ENCODE measurements at regions not wholly inside any gene's neighbourhood (a gene's known extent, or its start where the extent isn't known, plus 50 kb on each side); places are given as distances from the start of the nearest gene placed in this dataset.
"Not testable (repeated sequence)": the region's sequence is repeated elsewhere in the genome, so short reads cannot be mapped to it uniquely, and the experiment has no call there.

DNA sequence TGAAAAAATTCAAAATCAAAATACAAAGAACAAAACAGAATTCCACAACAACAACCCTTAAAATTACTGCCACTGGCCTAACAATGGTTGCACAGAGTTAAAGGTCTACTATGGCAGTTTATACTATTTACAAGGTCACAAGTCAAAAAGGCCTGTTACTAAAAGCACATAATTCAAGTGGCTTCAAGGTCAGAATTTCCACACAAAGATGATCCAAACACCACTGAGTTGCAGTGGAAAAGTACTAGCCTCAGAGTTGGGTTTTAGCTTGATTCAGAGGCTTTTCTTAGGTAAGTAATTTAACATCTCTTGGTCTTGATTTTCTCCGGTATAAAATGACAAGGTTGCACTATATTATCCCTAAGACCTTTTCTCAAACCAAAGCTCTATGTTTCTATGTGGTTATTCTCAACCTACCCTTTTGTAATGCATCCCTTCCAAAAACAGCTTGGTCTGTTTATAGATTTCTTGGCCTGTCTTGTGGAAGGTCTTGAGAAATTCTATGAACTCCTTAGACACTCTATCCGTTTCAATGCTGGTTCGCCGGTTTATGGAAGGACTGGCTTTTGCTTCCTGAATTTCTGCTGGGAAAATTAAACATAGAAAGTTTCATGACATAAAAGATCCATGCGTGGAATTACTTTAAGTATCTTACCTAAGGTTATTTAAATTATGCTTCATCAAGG lies 69.5 kb downstream of the MDH2 start:
- not testable (repeated sequence) for H3K36me3 ChIP-seq (ENCODE audit: control insufficient read depth in 3 of 3, insufficient read depth in 3 of 3, low read length in 3 of 3); H3K27ac ChIP-seq (ENCODE audit: low read depth, low read length); H3K4me1 ChIP-seq (ENCODE audit: control insufficient read depth in 3 of 3, insufficient read depth in 3 of 3, low read length in 3 of 3); H3K9ac ChIP-seq (ENCODE audit: low read depth in 1 of 3, low read length in 3 of 3); H3K9me3 ChIP-seq (ENCODE audit: control insufficient read depth in 3 of 3, low read length in 3 of 3); H3K27me3 ChIP-seq (ENCODE audit: control insufficient read depth in 3 of 3, insufficient read depth in 3 of 3, low read length in 3 of 3); H3K4me3 ChIP-seq (ENCODE audit: low read length in 3 of 3)

DNA sequence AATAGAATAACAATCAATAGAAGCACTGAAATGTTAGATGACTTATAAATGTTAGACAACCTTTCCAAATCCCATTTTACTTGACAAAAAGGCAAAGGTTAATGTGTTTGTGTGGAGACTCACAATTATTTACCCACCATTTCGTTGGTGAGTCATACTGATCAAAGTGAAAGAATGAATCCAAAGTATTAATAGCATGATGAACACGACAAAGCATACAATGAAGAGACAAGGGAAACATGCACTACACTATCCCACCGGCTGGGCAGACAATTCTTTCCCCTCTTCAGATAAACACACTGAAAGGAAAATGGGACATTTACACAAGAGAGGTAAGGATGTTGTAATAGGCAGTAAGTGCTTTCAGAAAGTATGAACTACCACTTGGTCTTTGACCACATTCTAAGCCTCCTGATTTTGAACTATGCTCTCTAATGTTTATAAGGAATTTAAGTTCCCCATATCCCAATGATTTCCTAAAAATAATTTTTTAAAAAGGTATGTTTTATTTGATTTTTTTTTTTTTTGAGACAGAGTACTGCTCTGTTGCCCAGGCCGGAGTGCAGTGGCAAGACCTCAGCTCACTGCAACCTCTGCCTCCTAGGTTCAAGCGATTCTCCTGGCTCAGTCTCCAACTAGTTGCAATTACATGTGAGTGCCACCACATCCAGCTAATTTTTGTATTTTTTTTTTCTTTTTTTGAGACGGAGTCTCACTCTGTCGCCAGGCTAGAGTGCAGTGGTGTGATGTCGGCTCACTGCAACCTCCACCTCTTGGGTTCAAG lies 70.5 kb downstream of the MDH2 start:
- H3K4me1 ChIP-seq (ENCODE audit: control insufficient read depth in 3 of 3, insufficient read depth in 3 of 3, low read length in 3 of 3); H3K9me3 ChIP-seq (ENCODE audit: control insufficient read depth in 3 of 3, low read length in 3 of 3); H3K4me3 ChIP-seq (ENCODE audit: low read length in 3 of 3); H3K27me3 ChIP-seq (ENCODE audit: control insufficient read depth in 3 of 3, insufficient read depth in 3 of 3, low read length in 3 of 3); H3K36me3 ChIP-seq (ENCODE audit: control insufficient read depth in 3 of 3, insufficient read depth in 3 of 3, low read length in 3 of 3); H3K27ac ChIP-seq (ENCODE audit: low read depth, low read length); H3K9ac ChIP-seq (ENCODE audit: low read depth in 1 of 3, low read length in 3 of 3): not testable (repeated sequence)

DNA sequence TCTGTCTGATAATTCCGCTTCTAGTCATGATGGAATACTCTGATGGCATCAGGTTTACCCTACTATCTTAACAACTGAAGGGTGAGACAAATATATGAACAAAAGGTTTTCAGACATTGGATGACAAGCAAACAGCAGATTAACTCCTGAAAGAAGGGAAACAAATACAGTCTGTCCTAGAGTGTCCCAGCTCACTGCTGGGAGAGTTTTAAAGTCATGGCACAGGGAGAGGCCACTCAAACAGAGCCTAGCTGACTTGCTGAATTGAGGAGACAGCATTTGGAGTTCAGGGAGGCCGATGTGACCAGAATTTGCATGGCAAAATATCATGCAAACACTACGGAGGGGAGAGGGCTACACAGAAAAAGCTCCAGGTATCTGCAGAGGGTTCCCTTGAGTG lies 73.1 kb downstream of the MDH2 start:
- H3K4me3 ChIP-seq (ENCODE audit: low read length in 3 of 3), result no peak overlapping the region
- no peaks in the 10 kb centered on the region for H3K27me3 ChIP-seq (ENCODE audit: control insufficient read depth in 3 of 3, insufficient read depth in 3 of 3, low read length in 3 of 3)
- H3K9ac ChIP-seq (ENCODE audit: low read depth in 1 of 3, low read length in 3 of 3), result no peak overlapping the region
- H3K36me3 ChIP-seq (ENCODE audit: control insufficient read depth in 3 of 3, insufficient read depth in 3 of 3, low read length in 3 of 3), result no peaks in the 10 kb centered on the region
- no peaks in the 10 kb centered on the region for H3K9me3 ChIP-seq (ENCODE audit: control insufficient read depth in 3 of 3, low read length in 3 of 3)
- no peaks in the 10 kb centered on the region for H3K4me1 ChIP-seq (ENCODE audit: control insufficient read depth in 3 of 3, insufficient read depth in 3 of 3, low read length in 3 of 3)
- H3K27ac ChIP-seq (ENCODE audit: low read depth, low read length), result no peak overlapping the region

- Histone ChIP-seq H3K9ac (ENCODE audit: low read depth in 1 of 3, low read length in 3 of 3) (no peak overlapping the region), H3K4me3 (ENCODE audit: low read length in 3 of 3) (no peak overlapping the region), H3K36me3 (ENCODE audit: control insufficient read depth in 3 of 3, insufficient read depth in 3 of 3, low read length in 3 of 3) (no peaks in the 10 kb centered on the region), H3K9me3 (ENCODE audit: control insufficient read depth in 3 of 3, low read length in 3 of 3) (no peaks in the 10 kb centered on the region), H3K27ac (ENCODE audit: low read depth, low read length) (no peak overlapping the region), H3K4me1 (ENCODE audit: control insufficient read depth in 3 of 3, insufficient read depth in 3 of 3, low read length in 3 of 3) (no peaks in the 10 kb centered on the region), H3K27me3 (ENCODE audit: control insufficient read depth in 3 of 3, insufficient read depth in 3 of 3, low read length in 3 of 3) (no peaks in the 10 kb centered on the region)
Observed at GRCh38 chr7:76122516-76123239, 74.8 kb downstream of the MDH2 start.

- Histone ChIP-seq H3K9me3 (ENCODE audit: control insufficient read depth in 3 of 3, low read length in 3 of 3) (no peaks in the 10 kb centered on the region), H3K4me3 (ENCODE audit: low read length in 3 of 3) (no peak overlapping the region), H3K27me3 (ENCODE audit: control insufficient read depth in 3 of 3, insufficient read depth in 3 of 3, low read length in 3 of 3) (no peaks in the 10 kb centered on the region), H3K36me3 (ENCODE audit: control insufficient read depth in 3 of 3, insufficient read depth in 3 of 3, low read length in 3 of 3) (no peaks in the 10 kb centered on the region), H3K4me1 (ENCODE audit: control insufficient read depth in 3 of 3, insufficient read depth in 3 of 3, low read length in 3 of 3) (no peaks in the 10 kb centered on the region), H3K27ac (ENCODE audit: low read depth, low read length) (no peak overlapping the region), H3K9ac (ENCODE audit: low read depth in 1 of 3, low read length in 3 of 3) (no peak overlapping the region)
Observed at GRCh38 chr7:76123316-76123715, 75.4 kb downstream of the MDH2 start.

GRCh38 chr7:76125560-76125959 lies 76.1 kb upstream of the SRRM3 start:
- Histone ChIP-seq H3K27me3 (ENCODE audit: control insufficient read depth in 3 of 3, insufficient read depth in 3 of 3, low read length in 3 of 3) (no peaks in the 10 kb centered on the region), H3K4me1 (ENCODE audit: control insufficient read depth in 3 of 3, insufficient read depth in 3 of 3, low read length in 3 of 3) (no peaks in the 10 kb centered on the region), H3K4me3 (ENCODE audit: low read length in 3 of 3) (no peak overlapping the region), H3K27ac (ENCODE audit: low read depth, low read length) (no peak overlapping the region), H3K9me3 (ENCODE audit: control insufficient read depth in 3 of 3, low read length in 3 of 3) (no peaks in the 10 kb centered on the region), H3K9ac (ENCODE audit: low read depth in 1 of 3, low read length in 3 of 3) (no peak overlapping the region), H3K36me3 (ENCODE audit: control insufficient read depth in 3 of 3, insufficient read depth in 3 of 3, low read length in 3 of 3) (no peaks in the 10 kb centered on the region)

GRCh38 chr7:76126632-76127031 lies 75.1 kb upstream of the SRRM3 start:
- Histone ChIP-seq H3K36me3 (ENCODE audit: control insufficient read depth in 3 of 3, insufficient read depth in 3 of 3, low read length in 3 of 3) (no peaks in the 10 kb centered on the region), H3K4me3 (ENCODE audit: low read length in 3 of 3) (no peak overlapping the region), H3K9me3 (ENCODE audit: control insufficient read depth in 3 of 3, low read length in 3 of 3) (no peaks in the 10 kb centered on the region), H3K27ac (ENCODE audit: low read depth, low read length) (no peak overlapping the region), H3K4me1 (ENCODE audit: control insufficient read depth in 3 of 3, insufficient read depth in 3 of 3, low read length in 3 of 3) (no peaks in the 10 kb centered on the region), H3K9ac (ENCODE audit: low read depth in 1 of 3, low read length in 3 of 3) (no peak overlapping the region), H3K27me3 (ENCODE audit: control insufficient read depth in 3 of 3, insufficient read depth in 3 of 3, low read length in 3 of 3) (no peaks in the 10 kb centered on the region)

DNA sequence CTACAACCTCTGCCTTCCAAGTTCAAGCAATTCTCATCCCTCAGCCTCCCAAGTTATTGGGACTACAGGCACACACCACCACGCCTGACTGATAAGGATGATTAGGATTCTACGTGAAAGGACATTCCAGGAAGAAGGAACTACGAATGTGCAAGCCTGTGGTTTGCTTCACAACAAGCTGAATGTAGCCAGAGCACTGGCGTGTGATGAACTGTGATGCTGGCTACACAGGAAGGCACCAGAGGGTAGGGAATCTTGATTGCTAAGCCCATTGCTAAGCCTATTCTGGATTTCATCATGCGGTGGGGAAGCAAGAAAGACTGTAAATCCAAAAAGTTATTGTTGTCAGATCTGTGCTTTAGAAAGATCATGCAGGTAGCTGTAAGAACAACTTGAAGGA lies 72.3 kb upstream of the SRRM3 start:
- Histone ChIP-seq H3K4me3 (ENCODE audit: low read length in 3 of 3) (no peak overlapping the region), H3K27me3 (ENCODE audit: control insufficient read depth in 3 of 3, insufficient read depth in 3 of 3, low read length in 3 of 3) (peaks cover 0 to 3% (median 3%) of the 10 kb centered on the region in 3 donors), H3K9me3 (ENCODE audit: control insufficient read depth in 3 of 3, low read length in 3 of 3) (no peaks in the 10 kb centered on the region), H3K27ac (ENCODE audit: low read depth, low read length) (no peak overlapping the region), H3K36me3 (ENCODE audit: control insufficient read depth in 3 of 3, insufficient read depth in 3 of 3, low read length in 3 of 3) (no peaks in the 10 kb centered on the region), H3K9ac (ENCODE audit: low read depth in 1 of 3, low read length in 3 of 3) (no peak overlapping the region), H3K4me1 (ENCODE audit: control insufficient read depth in 3 of 3, insufficient read depth in 3 of 3, low read length in 3 of 3) (no peaks in the 10 kb centered on the region)

DNA sequence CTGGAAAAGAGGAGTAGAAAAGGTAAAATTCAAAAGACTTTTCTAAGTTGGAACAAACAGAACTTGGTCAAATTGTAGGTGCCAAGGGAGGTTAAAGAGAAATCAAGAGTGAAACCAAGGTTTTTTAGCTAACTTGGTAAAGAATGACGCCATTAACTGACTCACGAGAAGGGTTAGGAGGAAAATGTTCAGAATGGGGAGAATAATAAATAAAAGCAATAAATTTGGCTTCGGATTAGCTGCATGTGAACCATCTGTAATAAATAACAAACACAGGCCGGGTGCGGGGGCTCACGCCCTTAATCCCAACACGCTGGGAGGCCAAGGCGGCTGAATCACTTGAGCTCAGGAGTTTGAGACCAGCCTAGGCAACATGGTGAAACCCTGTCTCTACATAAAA lies 71.9 kb upstream of the SRRM3 start:
- no peaks in the 10 kb centered on the region for H3K36me3 ChIP-seq (ENCODE audit: control insufficient read depth in 3 of 3, insufficient read depth in 3 of 3, low read length in 3 of 3)
- no peaks in the 10 kb centered on the region for H3K9me3 ChIP-seq (ENCODE audit: control insufficient read depth in 3 of 3, low read length in 3 of 3)
- peaks cover 0 to 3% (median 3%) of the 10 kb centered on the region in 3 donors for H3K27me3 ChIP-seq (ENCODE audit: control insufficient read depth in 3 of 3, insufficient read depth in 3 of 3, low read length in 3 of 3)
- H3K4me3 ChIP-seq (ENCODE audit: low read length in 3 of 3), result no peak overlapping the region
- H3K4me1 ChIP-seq (ENCODE audit: control insufficient read depth in 3 of 3, insufficient read depth in 3 of 3, low read length in 3 of 3), result no peaks in the 10 kb centered on the region
- no peak overlapping the region for H3K9ac ChIP-seq (ENCODE audit: low read depth in 1 of 3, low read length in 3 of 3)
- H3K27ac ChIP-seq (ENCODE audit: low read depth, low read length), result no peak overlapping the region

- H3K27ac ChIP-seq (ENCODE audit: low read depth, low read length); H3K9ac ChIP-seq (ENCODE audit: low read depth in 1 of 3, low read length in 3 of 3); H3K4me3 ChIP-seq (ENCODE audit: low read length in 3 of 3); H3K4me1 ChIP-seq (ENCODE audit: control insufficient read depth in 3 of 3, insufficient read depth in 3 of 3, low read length in 3 of 3); H3K27me3 ChIP-seq (ENCODE audit: control insufficient read depth in 3 of 3, insufficient read depth in 3 of 3, low read length in 3 of 3); H3K36me3 ChIP-seq (ENCODE audit: control insufficient read depth in 3 of 3, insufficient read depth in 3 of 3, low read length in 3 of 3); H3K9me3 ChIP-seq (ENCODE audit: control insufficient read depth in 3 of 3, low read length in 3 of 3): not testable (repeated sequence)
Observed at GRCh38 chr7:76130661-76131060, 71.0 kb upstream of the SRRM3 start.
